Parathyroid adenoma (tissue), 2 donors: ENCODE measurements at regions not wholly inside any gene's neighbourhood (a gene's known extent, or its start where the extent isn't known, plus 50 kb on each side); places are given as distances from the start of the nearest gene placed in this dataset.

Source experiments
- H2AFZ ChIP-seq: fragments of 300-600 bp; sonication (generic); one replicate; pipeline ENCODE4 v1.7.0; 2017; ENCODE audit warnings: antibody characterized with exemption, mild to moderate bottlenecking
- H3K27ac ChIP-seq: fragments of 300-600 bp; sonication (generic); one replicate; pipeline ENCODE4 v1.7.0; 2017
- H3K27me3 ChIP-seq: fragments of 300-600 bp; sonication (generic); one replicate; pipeline ENCODE4 v1.7.0; 2017; ENCODE audit warnings: low read length; ENCODE audit not compliant: control insufficient read depth, insufficient read depth
- H3K36me3 ChIP-seq: fragments of 300-600 bp; sonication (generic); one replicate; pipeline ENCODE4 v1.7.0; 2017; ENCODE audit warnings: low read length; ENCODE audit not compliant: control insufficient read depth, insufficient read depth
- H3K4me1 ChIP-seq: fragments of 300-600 bp; sonication (generic); one replicate; pipeline ENCODE4 v1.7.0; 2017; ENCODE audit warnings: control low read depth
- H3K4me2 ChIP-seq: fragments of 300-600 bp; sonication (generic); one replicate; pipeline ENCODE4 v1.7.0; 2017; ENCODE audit warnings: low read length
- H3K4me3 ChIP-seq: fragments of 300-600 bp; sonication (generic); one replicate; pipeline ENCODE4 v1.7.0; 2017; ENCODE audit warnings: low read depth, low read length
- H3K79me2 ChIP-seq: fragments of 300-600 bp; sonication (generic); one replicate; pipeline ENCODE4 v1.7.0; 2017; ENCODE audit warnings: control low read depth
- H3K9ac ChIP-seq: fragments of 300-600 bp; sonication (generic); one replicate; pipeline ENCODE4 v1.7.0; 2017; ENCODE audit warnings: mild to moderate bottlenecking
- H3K9me3 ChIP-seq: fragments of 300-600 bp; sonication (generic); one replicate; pipeline ENCODE4 v1.7.0; 2017; ENCODE audit warnings: low read length; ENCODE audit not compliant: control insufficient read depth
- CTCF ChIP-seq: fragments of 300-600 bp; sonication (generic); IDR thresholded peaks from one replicate; pipeline ENCODE4 v1.7.0; 2017; ENCODE audit warnings: antibody characterized with exemption, mild to moderate bottlenecking
- donor health status: primary hyperparathyroidism.

- Histone ChIP-seq H3K9ac (no peak overlapping the region), H3K4me3 (no peak overlapping the region), H3K4me1 (no peaks in the 10 kb centered on the region), H3K36me3 (no peaks in the 10 kb centered on the region), H2AFZ (no peak overlapping the region), H3K4me2 (no peak overlapping the region), H3K27me3 (no peaks in the 10 kb centered on the region), H3K9me3 (no peaks in the 10 kb centered on the region), H3K79me2 (no peaks in the 10 kb centered on the region), H3K27ac (no peak overlapping the region)
- no peak for TF ChIP-seq CTCF
These were observed 416.1 kb upstream of the CTNND2 start for GRCh38 chr5:12320331-12320730.

GRCh38 chr5:12316812-12317211 is 412.6 kb upstream of the CTNND2 start:
- Histone ChIP-seq H3K4me3 (no peak overlapping the region), H2AFZ (no peak overlapping the region), H3K4me2 (no peak overlapping the region), H3K9me3 (no peaks in the 10 kb centered on the region), H3K9ac (no peak overlapping the region), H3K79me2 (no peaks in the 10 kb centered on the region), H3K4me1 (no peaks in the 10 kb centered on the region), H3K27me3 (no peaks in the 10 kb centered on the region), H3K36me3 (no peaks in the 10 kb centered on the region), H3K27ac (no peak overlapping the region)
- TF ChIP-seq CTCF, result no peak

GRCh38 chr5:12315461-12315860 is 411.2 kb upstream of the CTNND2 start:
- Histone ChIP-seq H3K4me1 (no peaks in the 10 kb centered on the region), H3K79me2 (no peaks in the 10 kb centered on the region), H3K9ac (no peak overlapping the region), H3K4me2 (no peak overlapping the region), H3K36me3 (no peaks in the 10 kb centered on the region), H2AFZ (no peak overlapping the region), H3K9me3 (no peaks in the 10 kb centered on the region), H3K27ac (no peak overlapping the region), H3K4me3 (no peak overlapping the region), H3K27me3 (no peaks in the 10 kb centered on the region)
- no peak for TF ChIP-seq CTCF

GRCh38 chr5:12313602-12314001 is 409.4 kb upstream of the CTNND2 start:
- Histone ChIP-seq H3K9me3 (no peaks in the 10 kb centered on the region), H2AFZ (no peak overlapping the region), H3K36me3 (no peaks in the 10 kb centered on the region), H3K4me2 (no peak overlapping the region), H3K79me2 (no peaks in the 10 kb centered on the region), H3K4me1 (no peaks in the 10 kb centered on the region), H3K27me3 (no peaks in the 10 kb centered on the region), H3K4me3 (no peak overlapping the region), H3K27ac (no peak overlapping the region), H3K9ac (no peak overlapping the region)
- TF ChIP-seq CTCF, result no peak

- Histone ChIP-seq H3K36me3 (no peaks in the 10 kb centered on the region), H3K9me3 (no peaks in the 10 kb centered on the region)
These were observed 408.1 kb upstream of the CTNND2 start for GRCh38 chr5:12312343-12312742.

More at GRCh38 chr5:12312343-12312742, 408.1 kb upstream of the CTNND2 start:
- no peak overlapping the region for H3K4me3 ChIP-seq
- TF ChIP-seq CTCF, result no peak
- no peak overlapping the region for H3K9ac ChIP-seq
- no peaks in the 10 kb centered on the region for H3K4me1 ChIP-seq
- H2AFZ ChIP-seq, result no peak overlapping the region
- H3K27me3 ChIP-seq, result no peaks in the 10 kb centered on the region
- H3K27ac ChIP-seq, result no peak overlapping the region
- no peak overlapping the region for H3K4me2 ChIP-seq
- no peaks in the 10 kb centered on the region for H3K79me2 ChIP-seq
